Thoracic aorta (tissue), 2 donors: ENCODE measurements at regions not wholly inside any gene's neighbourhood (a gene's known extent, or its start where the extent isn't known, plus 50 kb on each side); places are given as distances from the start of the nearest gene placed in this dataset.

Source experiments
- ATAC-seq: fragments of 150-250 bp; one replicate; pipeline ENCODE4 v1.8.0; 2017; ENCODE audit warnings: low read depth; ENCODE audit not compliant: insufficient number of reproducible peaks, low FRiP score
- DNase-seq: peaks from one replicate; pipeline ENCODE4 v3.0.0-alpha.2; 2020; ENCODE audit warnings: low spot score
- H3K27ac ChIP-seq, 2 donors: fragments of 200-600 bp; sonication (generic); 1 replicate in 1 of 2; 2 replicates in 1 of 2; pipeline ENCODE4 v1.5.1; 2016; ENCODE audit warnings: mild to moderate bottlenecking in 2 of 2, moderate library complexity in 2 of 2
- H3K27me3 ChIP-seq: fragments of 200-600 bp; sonication (generic); replicated peaks from 2 replicates; pipeline ENCODE4 v1.6.0; 2016; ENCODE audit warnings: mild to moderate bottlenecking; ENCODE audit not compliant: insufficient read depth
- H3K36me3 ChIP-seq: fragments of 200-600 bp; sonication (generic); one replicate; pipeline ENCODE4 v1.5.1; 2016
- H3K4me1 ChIP-seq, 2 donors: fragments of 200-600 bp; sonication (generic); 1 replicate in 1 of 2; 2 replicates in 1 of 2; pipeline versions ENCODE4 v1.5.1 to v1.6.0; 2016; ENCODE audit warnings: low read depth in 2 of 2, mild to moderate bottlenecking in 1 of 2; ENCODE audit not compliant: control insufficient read depth in 1 of 2
- H3K4me3 ChIP-seq: fragments of 200-600 bp; sonication (generic); 2 replicates; pipeline ENCODE4 v1.5.1; 2016; ENCODE audit warnings: mild to moderate bottlenecking
- H3K9me3 ChIP-seq: fragments of 200-600 bp; sonication (generic); 2 replicates; pipeline ENCODE4 v1.5.1; 2016
- CTCF ChIP-seq: fragments of 200-600 bp; sonication (generic); IDR thresholded peaks from one replicate; pipeline ENCODE4 v1.5.1; 2019; ENCODE audit warnings: antibody characterized with exemption

DNA sequence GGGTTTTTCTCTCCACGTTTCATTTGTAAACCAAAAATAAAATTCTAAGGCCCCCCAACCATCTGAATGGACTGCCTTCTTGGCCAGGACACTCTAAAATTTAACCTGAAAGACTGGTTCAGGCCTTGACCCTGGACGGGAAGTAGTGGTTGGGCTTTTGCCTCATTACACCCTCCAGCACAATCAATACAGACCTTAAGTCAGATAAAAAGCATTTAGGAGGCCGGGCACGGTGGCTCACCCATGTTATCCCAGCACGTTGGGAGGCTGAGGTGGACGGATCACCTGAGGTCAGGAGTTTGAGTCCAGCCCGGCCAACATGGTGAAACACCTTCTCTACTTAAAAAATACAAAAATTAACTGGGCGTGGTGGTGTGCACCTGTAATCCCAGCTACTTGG, 91.6 kb upstream of the PPP1R26 start:
- DNase-seq, result no peak
- H3K27ac ChIP-seq, result no peak overlapping the region
- TF ChIP-seq CTCF, result no peak
- H3K27me3 ChIP-seq, result no peaks in the 10 kb centered on the region
- H3K4me3 ChIP-seq, result no peak overlapping the region
- no peaks in the 10 kb centered on the region for H3K9me3 ChIP-seq
- no peaks in the 10 kb centered on the region for H3K36me3 ChIP-seq
- no peak for ATAC-seq
- H3K4me1 ChIP-seq, result no peaks in the 10 kb centered on the region

GRCh38 chr9:135388530-135388929, 91.1 kb upstream of the PPP1R26 start:
- no peak for ATAC-seq
- TF ChIP-seq CTCF, result no peak
- no peaks in the 10 kb centered on the region for H3K9me3 ChIP-seq

GRCh38 chr9:135391759-135392158, 87.8 kb upstream of the PPP1R26 start:
- Histone ChIP-seq H3K36me3 (no peaks in the 10 kb centered on the region), H3K27me3 (no peaks in the 10 kb centered on the region), H3K4me3 (no peak overlapping the region), H3K27ac (no peak overlapping the region), H3K4me1 (no peaks in the 10 kb centered on the region), H3K9me3 (peaks cover 6% of the 10 kb centered on the region)
- no peak for DNase-seq
- ATAC-seq, result no peak
- no peak for TF ChIP-seq CTCF

More at GRCh38 chr9:135388530-135388929, 91.1 kb upstream of the PPP1R26 start:
- H3K36me3 ChIP-seq, result no peaks in the 10 kb centered on the region
- no peak overlapping the region for H3K27ac ChIP-seq
- H3K4me3 ChIP-seq, result no peak overlapping the region
- DNase-seq, result no peak
- no peaks in the 10 kb centered on the region for H3K27me3 ChIP-seq
- H3K4me1 ChIP-seq, result no peaks in the 10 kb centered on the region

GRCh38 chr9:135392511-135392910, 87.1 kb upstream of the PPP1R26 start:
- Histone ChIP-seq H3K4me3 (no peak overlapping the region), H3K4me1 (no peaks in the 10 kb centered on the region), H3K27ac (no peak overlapping the region), H3K27me3 (no peaks in the 10 kb centered on the region), H3K36me3 (no peaks in the 10 kb centered on the region), H3K9me3 (peaks cover 6% of the 10 kb centered on the region)
- DNase-seq, result no peak
- no peak for TF ChIP-seq CTCF
- ATAC-seq, result no peak

- Histone ChIP-seq H3K27me3 (no peaks in the 10 kb centered on the region), H3K36me3 (no peaks in the 10 kb centered on the region), H3K9me3 (peaks cover 6% of the 10 kb centered on the region), H3K27ac (no peak overlapping the region), H3K4me1 (no peaks in the 10 kb centered on the region), H3K4me3 (no peak overlapping the region)
- DNase-seq, result no peak
- TF ChIP-seq CTCF, result no peak
- no peak for ATAC-seq
Observed at GRCh38 chr9:135394131-135394530, 85.5 kb upstream of the PPP1R26 start.
